CD4-positive, alpha-beta T cell (primary cell): ENCODE measurements at regions not wholly inside any gene's neighbourhood (a gene's known extent, or its start where the extent isn't known, plus 50 kb on each side); places are given as distances from the start of the nearest gene placed in this dataset.

Experiments used
- ATAC-seq: fragments of 200-7000 bp; cut with Tn5 transposase; one replicate; pipeline ENCODE4 v1.10.0; 2022; ENCODE audit warnings: mild to moderate bottlenecking; ENCODE audit not compliant: poor library complexity
- CTCF ChIA-PET: fragments of 350-600 bp; sonication (Branson Sonifier 250); formaldehyde crosslinking; loops from one replicate; lab custom pipeline; 2021; ENCODE audit warnings: antibody characterized with exemption, inconsistent platforms; lab: Charles Lee
- POLR2A ChIA-PET: fragments of 350-600 bp; sonication (Branson Sonifier 250); formaldehyde crosslinking; loops from one replicate; lab custom pipeline; 2021; ENCODE audit warnings: antibody characterized with exemption, inconsistent platforms; lab: Charles Lee
- DNase-seq, 14 experiments: peaks; one replicate each; pipeline ENCODE4 v3.0.0-alpha.2; 2013 to 2020; ENCODE audit warnings: mixed read lengths in 2 of 14
- H3K27ac ChIP-seq, 2 donors: one replicate each; pipeline versions ENCODE4 v1.5.1 to v1.7.0; 2013; ENCODE audit warnings: low read length in 2 of 2, low read depth in 1 of 2, mild to moderate bottlenecking in 1 of 2
- H3K27me3 ChIP-seq, 2 experiments: 1 replicate in 1 of 2; 2 replicates in 1 of 2; pipeline versions ENCODE4 v1.6.1 to v1.7.0; 2013; ENCODE audit warnings: low read length in 2 of 2, control low read depth in 1 of 2, mild to moderate bottlenecking in 1 of 2, moderate library complexity in 1 of 2; ENCODE audit not compliant: insufficient read depth in 2 of 2, control insufficient read depth in 1 of 2
- H3K36me3 ChIP-seq: one replicate; pipeline ENCODE4 v1.6.1; 2013; ENCODE audit warnings: low read length, control low read depth; ENCODE audit not compliant: insufficient read depth
- H3K4me1 ChIP-seq: one replicate; pipeline ENCODE4 v1.6.1; 2013; ENCODE audit warnings: low read length, control low read depth; ENCODE audit not compliant: insufficient read depth
- H3K4me3 ChIP-seq: one replicate; pipeline ENCODE4 v1.5.1; 2013; ENCODE audit warnings: mild to moderate bottlenecking, low read length, moderate library complexity
- H3K9me3 ChIP-seq, 2 experiments: 1 replicate in 1 of 2; 2 replicates in 1 of 2; pipeline versions ENCODE4 v1.6.1 to v1.7.0; 2013; ENCODE audit warnings: low read length in 2 of 2, mild to moderate bottlenecking in 2 of 2, control low read depth in 1 of 2, moderate library complexity in 1 of 2; ENCODE audit not compliant: control insufficient read depth in 1 of 2, insufficient read depth in 1 of 2
- H3K27ac Mint-ChIP-seq: one replicate; pipeline ENCODE4 v1.8.0; 2020; ENCODE audit warnings: mixed read lengths
- H3K27me3 Mint-ChIP-seq: one replicate; pipeline ENCODE4 v1.8.0; 2021; ENCODE audit warnings: mixed read lengths
- H3K36me3 Mint-ChIP-seq: one replicate; pipeline ENCODE4 v1.8.0; 2021; ENCODE audit warnings: low read depth, mixed read lengths
- H3K4me1 Mint-ChIP-seq: one replicate; pipeline ENCODE4 v1.8.0; 2021; ENCODE audit warnings: low read depth, mixed read lengths
- H3K4me3 Mint-ChIP-seq: one replicate; pipeline ENCODE4 v1.8.0; 2020; ENCODE audit warnings: mild to moderate bottlenecking, mixed read lengths
- H3K9me3 Mint-ChIP-seq: one replicate; pipeline ENCODE4 v1.8.0; 2020; ENCODE audit warnings: mixed read lengths
- CTCF ChIP-seq: fragments of 200-600 bp; IDR thresholded peaks from one replicate; pipeline ENCODE4 v1.8.0; 2022; ENCODE audit warnings: antibody characterized with exemption, mild to moderate bottlenecking
- intact Hi-C, 2 experiments: fragments of 100-400 bp; cut with DNase I in 1 of 2; cut with micrococcal nuclease in 1 of 2; formaldehyde crosslinking; loops; one replicate each; pipeline versions ENCODE4 v1.15.1 to v1.9.0; 2023 to 2025; cut with DNase I, micrococcal nuclease

GRCh38 chr6:167493310-167493709, 168.4 kb downstream of the TTLL2 start:
- no peak overlapping the region for H3K4me3 ChIP-seq
- Mint-ChIP-seq H3K9me3 (no peaks in the 10 kb centered on the region), H3K4me1 (no peaks in the 10 kb centered on the region), H3K4me3 (no peak overlapping the region), H3K27ac (no peak overlapping the region), H3K36me3 (no peaks in the 10 kb centered on the region), H3K27me3 (peaks cover 21% of the 10 kb centered on the region)
- peaks cover 0 to 14% of the 10 kb centered on the region in 2 experiments for H3K27me3 ChIP-seq
- H3K36me3 ChIP-seq: no peaks in the 10 kb centered on the region
- no peaks in the 10 kb centered on the region for H3K4me1 ChIP-seq
- POLR2A ChIA-PET: no interaction called here
- CTCF ChIA-PET: no interaction called here
- ATAC-seq (no peak), DNase-seq (no peak)
- intact Hi-C loops: no loop called here
- peaks cover 0 to 13% of the 10 kb centered on the region in 2 experiments for H3K9me3 ChIP-seq
- no peak overlapping the region for H3K27ac ChIP-seq
- TF ChIP-seq CTCF: no peak

GRCh38 chr6:167493976-167494697, 169.3 kb downstream of the TTLL2 start:
- Histone ChIP-seq H3K4me3 (no peak overlapping the region), H3K9me3 (peaks cover 0 to 13% of the 10 kb centered on the region in 2 experiments), H3K36me3 (no peaks in the 10 kb centered on the region), H3K27me3 (peaks cover 0 to 15% of the 10 kb centered on the region in 2 experiments), H3K4me1 (no peaks in the 10 kb centered on the region), H3K27ac (no peak overlapping the region)
- H3K4me3 Mint-ChIP-seq: no peak overlapping the region
- no peak overlapping the region for H3K27ac Mint-ChIP-seq
- DNase-seq: no peak
- intact Hi-C loops: no loop called here
- no peaks in the 10 kb centered on the region for H3K36me3 Mint-ChIP-seq
- no peaks in the 10 kb centered on the region for H3K9me3 Mint-ChIP-seq
- no peak for TF ChIP-seq CTCF
- peaks cover 18% of the 10 kb centered on the region for H3K27me3 Mint-ChIP-seq
- POLR2A ChIA-PET: no interaction called here
- no peaks in the 10 kb centered on the region for H3K4me1 Mint-ChIP-seq
- CTCF ChIA-PET: no interaction called here
- no peak for ATAC-seq

- no peak overlapping the region for H3K27ac Mint-ChIP-seq
- H3K27me3 Mint-ChIP-seq: peaks cover 18% of the 10 kb centered on the region
- TF ChIP-seq CTCF: no peak
- Histone ChIP-seq H3K4me3 (no peak overlapping the region), H3K27ac (no peak overlapping the region), H3K27me3 (peaks cover 0 to 15% of the 10 kb centered on the region in 2 experiments), H3K4me1 (no peaks in the 10 kb centered on the region), H3K36me3 (no peaks in the 10 kb centered on the region), H3K9me3 (peaks cover 0 to 13% of the 10 kb centered on the region in 2 experiments)
- ChIA-PET POLR2A (no interaction called here), CTCF (no interaction called here)
- ATAC-seq (no peak), DNase-seq (no peak)
- H3K9me3 Mint-ChIP-seq: no peaks in the 10 kb centered on the region
- H3K36me3 Mint-ChIP-seq: no peaks in the 10 kb centered on the region
- intact Hi-C loops: no loop called here
- no peaks in the 10 kb centered on the region for H3K4me1 Mint-ChIP-seq
- no peak overlapping the region for H3K4me3 Mint-ChIP-seq
These were observed 170.0 kb downstream of the TTLL2 start for GRCh38 chr6:167494698-167495435.
